Nephron (organoid): ENCODE measurements at regions not wholly inside any gene's neighbourhood (a gene's known extent, or its start where the extent isn't known, plus 50 kb on each side); places are given as distances from the start of the nearest gene placed in this dataset.

Source experiments
- H3K27ac Mint-ChIP-seq, 3 experiments: 2 replicates each; pipeline ENCODE4 v1.8.0; 2020; ENCODE audit warnings: mixed read lengths in 3 of 3, mild to moderate bottlenecking in 2 of 3, moderate library complexity in 1 of 3
- H3K27me3 Mint-ChIP-seq: 2 replicates; pipeline ENCODE4 v1.8.0; 2021; ENCODE audit warnings: low read depth, mild to moderate bottlenecking, moderate library complexity, mixed read lengths
- H3K36me3 Mint-ChIP-seq: 2 replicates; pipeline ENCODE4 v1.8.0; 2020; ENCODE audit warnings: low read depth, mixed read lengths
- H3K4me1 Mint-ChIP-seq: 2 replicates; pipeline ENCODE4 v1.8.0; 2020; ENCODE audit warnings: mixed read lengths
- H3K4me3 Mint-ChIP-seq, 3 experiments: 2 replicates each; pipeline ENCODE4 v1.8.0; 2020; ENCODE audit warnings: mild to moderate bottlenecking in 3 of 3, mixed read lengths in 3 of 3, moderate library complexity in 2 of 3
- H3K9me3 Mint-ChIP-seq: 2 replicates; pipeline ENCODE4 v1.8.0; 2020; ENCODE audit warnings: mixed read lengths
- TF ChIP-seq, protein P1 (sequence below), 3 experiments: fragments of 200-600 bp; sonication (generic); IDR thresholded peaks; one replicate each; pipeline ENCODE4 v1.5.0; 2021; ENCODE audit warnings: antibody characterized with exemption in 3 of 3; ENCODE audit not compliant: unreplicated experiment in 3 of 3

DNA sequence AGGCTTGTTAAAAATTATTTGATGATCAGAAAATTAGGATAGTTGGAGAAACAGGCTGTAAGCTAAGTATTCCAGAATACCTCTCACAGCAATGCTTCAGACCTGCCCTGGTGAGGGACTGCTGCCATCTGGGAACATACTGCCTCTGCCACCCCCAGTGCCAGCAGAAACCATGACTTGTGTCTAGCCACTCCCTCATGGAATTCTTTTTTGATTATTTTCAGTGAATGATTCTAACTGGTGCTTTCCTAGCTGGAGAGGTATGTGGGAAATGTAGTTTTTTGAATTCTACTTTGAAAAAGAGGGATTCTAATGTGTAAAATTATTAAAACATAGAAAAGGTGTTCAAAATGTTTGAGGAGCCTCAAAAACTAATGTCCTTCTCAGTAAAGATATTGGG lies 126.3 kb downstream of the HMHB1 start:
- H3K9me3 Mint-ChIP-seq = peaks cover 47% of the 10 kb centered on the region
- no peaks in the 10 kb centered on the region for H3K27me3 Mint-ChIP-seq
- no peak overlapping the region for H3K27ac Mint-ChIP-seq
- no peaks in the 10 kb centered on the region for H3K4me1 Mint-ChIP-seq
- H3K36me3 Mint-ChIP-seq = no peaks in the 10 kb centered on the region
- no peak overlapping the region for H3K4me3 Mint-ChIP-seq
- TF ChIP-seq, protein P1, sequence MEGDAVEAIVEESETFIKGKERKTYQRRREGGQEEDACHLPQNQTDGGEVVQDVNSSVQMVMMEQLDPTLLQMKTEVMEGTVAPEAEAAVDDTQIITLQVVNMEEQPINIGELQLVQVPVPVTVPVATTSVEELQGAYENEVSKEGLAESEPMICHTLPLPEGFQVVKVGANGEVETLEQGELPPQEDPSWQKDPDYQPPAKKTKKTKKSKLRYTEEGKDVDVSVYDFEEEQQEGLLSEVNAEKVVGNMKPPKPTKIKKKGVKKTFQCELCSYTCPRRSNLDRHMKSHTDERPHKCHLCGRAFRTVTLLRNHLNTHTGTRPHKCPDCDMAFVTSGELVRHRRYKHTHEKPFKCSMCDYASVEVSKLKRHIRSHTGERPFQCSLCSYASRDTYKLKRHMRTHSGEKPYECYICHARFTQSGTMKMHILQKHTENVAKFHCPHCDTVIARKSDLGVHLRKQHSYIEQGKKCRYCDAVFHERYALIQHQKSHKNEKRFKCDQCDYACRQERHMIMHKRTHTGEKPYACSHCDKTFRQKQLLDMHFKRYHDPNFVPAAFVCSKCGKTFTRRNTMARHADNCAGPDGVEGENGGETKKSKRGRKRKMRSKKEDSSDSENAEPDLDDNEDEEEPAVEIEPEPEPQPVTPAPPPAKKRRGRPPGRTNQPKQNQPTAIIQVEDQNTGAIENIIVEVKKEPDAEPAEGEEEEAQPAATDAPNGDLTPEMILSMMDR (IDR thresholded peaks at IDR 0.05; ENCODE audit: unreplicated experiment in 3 of 3) = no peak

DNA sequence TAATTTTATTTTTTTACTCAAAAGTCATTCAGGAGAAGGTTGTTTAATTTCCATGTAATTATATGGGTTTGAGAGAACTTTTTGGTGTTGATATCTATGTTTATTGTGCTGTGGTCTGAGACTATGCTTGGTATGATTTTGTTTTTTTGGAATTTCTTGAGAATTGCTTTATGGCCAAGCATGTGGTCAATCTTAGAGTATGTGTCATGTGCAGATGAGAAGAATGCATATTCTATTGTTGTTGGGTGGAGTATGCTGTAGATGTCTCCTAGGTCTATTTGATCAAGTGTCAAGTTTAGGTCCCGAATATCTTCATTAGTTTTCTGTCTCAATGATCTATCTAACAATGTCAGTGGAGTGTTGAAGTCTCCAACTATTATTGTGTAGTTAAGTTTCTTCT lies 134.9 kb downstream of the HMHB1 start:
- TF ChIP-seq, protein P1 (IDR thresholded peaks at IDR 0.05; ENCODE audit: unreplicated experiment in 3 of 3) = no peak
- Mint-ChIP-seq H3K4me3 (no peak overlapping the region), H3K27ac (no peak overlapping the region), H3K4me1 (no peaks in the 10 kb centered on the region), H3K9me3 (peaks cover 53% of the 10 kb centered on the region), H3K36me3 (no peaks in the 10 kb centered on the region), H3K27me3 (no peaks in the 10 kb centered on the region)

DNA sequence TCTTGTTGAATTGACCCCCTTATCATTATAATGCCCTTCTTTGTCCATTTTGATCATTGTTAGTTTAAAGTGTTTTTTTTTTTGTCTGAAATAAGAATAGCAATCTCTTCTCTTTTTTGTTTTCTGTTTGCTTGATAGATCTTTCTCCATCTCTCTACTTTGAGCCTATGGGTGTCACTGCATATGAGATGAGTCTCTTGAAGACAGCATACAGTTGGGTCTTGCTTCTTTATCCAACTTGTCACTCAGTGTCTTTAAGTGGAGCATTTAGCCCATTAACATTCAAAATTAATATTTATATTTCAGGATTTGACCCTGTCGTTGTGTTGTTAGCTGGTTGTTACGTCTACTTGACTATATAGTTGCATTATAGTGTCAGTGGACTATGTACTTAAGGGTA lies 135.4 kb downstream of the HMHB1 start:
- H3K36me3 Mint-ChIP-seq = no peaks in the 10 kb centered on the region
- H3K4me1 Mint-ChIP-seq = no peaks in the 10 kb centered on the region
- H3K4me3 Mint-ChIP-seq = no peak overlapping the region
- TF ChIP-seq, protein P1 (IDR thresholded peaks at IDR 0.05; ENCODE audit: unreplicated experiment in 3 of 3) = no peak
- H3K27ac Mint-ChIP-seq = no peak overlapping the region
- H3K27me3 Mint-ChIP-seq = no peaks in the 10 kb centered on the region
- peaks cover 53% of the 10 kb centered on the region for H3K9me3 Mint-ChIP-seq

DNA sequence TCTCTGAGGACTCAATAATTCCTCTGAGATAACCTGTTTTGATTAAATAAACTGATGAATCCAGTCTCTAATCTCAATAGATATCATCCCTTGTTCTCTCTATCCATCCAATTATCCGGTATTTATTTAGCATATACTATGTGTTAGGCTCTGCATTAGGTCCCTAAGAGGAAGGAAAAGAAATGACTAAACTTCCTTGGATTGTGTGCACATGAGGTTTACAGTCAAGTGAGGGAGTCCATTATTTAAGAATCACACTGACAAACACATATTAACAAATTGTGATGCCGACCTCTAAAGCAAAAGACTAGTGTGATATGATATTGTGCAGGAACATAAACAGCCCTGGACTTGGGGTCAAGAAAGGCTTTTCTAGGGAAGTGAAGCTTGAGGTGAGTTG lies 140.8 kb downstream of the HMHB1 start:
- TF ChIP-seq, protein P1 (IDR thresholded peaks at IDR 0.05; ENCODE audit: unreplicated experiment in 3 of 3) = no peak
- no peak overlapping the region for H3K4me3 Mint-ChIP-seq
- no peaks in the 10 kb centered on the region for H3K27me3 Mint-ChIP-seq
- peaks cover 7% of the 10 kb centered on the region for H3K4me1 Mint-ChIP-seq
- peaks cover 11% of the 10 kb centered on the region for H3K9me3 Mint-ChIP-seq
- H3K36me3 Mint-ChIP-seq = no peaks in the 10 kb centered on the region
- H3K27ac Mint-ChIP-seq = no peak overlapping the region

DNA sequence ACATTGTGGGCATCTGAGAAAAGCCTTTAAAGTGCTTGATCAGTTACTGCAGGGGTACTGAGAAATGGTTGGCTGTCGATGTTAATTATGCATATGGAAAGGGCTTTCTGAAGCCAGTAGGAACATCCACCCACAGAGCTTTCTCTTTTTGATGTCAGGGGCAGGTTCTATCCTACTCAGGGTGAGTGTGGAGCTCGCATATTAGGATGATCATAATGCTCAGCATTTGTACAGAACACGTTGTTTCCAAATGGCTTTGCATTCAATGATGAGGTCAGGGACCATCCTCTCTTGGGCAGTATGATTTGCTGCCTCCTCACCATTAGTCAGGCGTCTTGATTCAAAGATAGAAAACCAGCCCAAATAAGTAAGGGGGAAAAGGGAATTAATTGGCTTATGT lies 141.9 kb downstream of the HMHB1 start:
- Mint-ChIP-seq H3K4me1 (peaks cover 7% of the 10 kb centered on the region), H3K9me3 (peaks cover 10% of the 10 kb centered on the region), H3K36me3 (no peaks in the 10 kb centered on the region), H3K4me3 (no peak overlapping the region), H3K27me3 (no peaks in the 10 kb centered on the region), H3K27ac (no peak overlapping the region)
- TF ChIP-seq, protein P1 (IDR thresholded peaks at IDR 0.05; ENCODE audit: unreplicated experiment in 3 of 3) = no peak

DNA sequence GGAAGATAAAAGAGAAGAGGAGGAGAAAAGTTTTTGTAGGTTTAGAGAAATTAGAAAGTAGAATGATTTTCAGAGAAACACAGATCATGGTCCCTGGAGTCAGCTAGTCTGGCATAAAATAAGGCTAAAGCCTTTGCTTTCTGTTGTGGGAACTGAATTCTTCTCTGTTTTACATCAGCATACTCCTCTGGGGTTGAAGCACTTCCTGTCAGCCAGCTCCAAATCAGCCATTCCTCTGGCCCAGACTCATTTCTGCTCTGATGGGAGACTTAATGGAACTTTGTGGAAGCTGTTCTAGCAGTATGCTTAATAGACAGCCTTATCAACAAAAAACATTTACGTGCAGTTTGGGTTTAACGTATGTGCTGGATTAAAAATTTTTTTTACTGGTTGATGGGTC lies 143.2 kb downstream of the HMHB1 start:
- H3K36me3 Mint-ChIP-seq = no peaks in the 10 kb centered on the region
- H3K4me1 Mint-ChIP-seq = peaks cover 7% of the 10 kb centered on the region
- H3K4me3 Mint-ChIP-seq = no peak overlapping the region
- H3K27ac Mint-ChIP-seq = peak overlapping the region; percentile 0 to 58 (median 44)
- TF ChIP-seq, protein P1 (IDR thresholded peaks at IDR 0.05; ENCODE audit: unreplicated experiment in 3 of 3) = no peak
- H3K9me3 Mint-ChIP-seq = peaks cover 3% of the 10 kb centered on the region
- H3K27me3 Mint-ChIP-seq = no peaks in the 10 kb centered on the region
